ENCODE measurements at regions not wholly inside any gene's neighbourhood (a gene's known extent, or its start where the extent isn't known, plus 50 kb on each side); places are given as distances from the start of the nearest gene placed in this dataset.

GRCh38 chr4:12459126-12459525 is 1025.0 kb downstream of the RAB28 start:
- Histone ChIP-seq H3K27me3 (no peaks in the 10 kb centered on the region), H3K4me1 (no peaks in the 10 kb centered on the region), H3K36me3 (no peaks in the 10 kb centered on the region), H3K4me3 (no peak overlapping the region), H3K27ac (no peak overlapping the region), H3K9me3 (no peaks in the 10 kb centered on the region)
- intact Hi-C loops (cut with DNase I): no loop called here
- TF ChIP-seq CTCF (IDR thresholded peaks at IDR 0.05) (no peak), POLR2A (IDR thresholded peaks at IDR 0.05) (no peak)
- ATAC-seq (no peak), DNase-seq (no peak)
- WGBS (ENCODE audit: insufficient coverage, low coverage, low lambda C conversion rate, missing lambda C conversion rate): 61% methylated on average over 3 of the region's 3 CpGs

- Histone ChIP-seq H3K4me3 (no peak overlapping the region), H3K27me3 (no peaks in the 10 kb centered on the region), H3K4me1 (no peaks in the 10 kb centered on the region), H3K27ac (no peak overlapping the region), H3K36me3 (no peaks in the 10 kb centered on the region), H3K9me3 (no peaks in the 10 kb centered on the region)
- DNase-seq: no peak
- TF ChIP-seq POLR2A (IDR thresholded peaks at IDR 0.05): no peak
- no peak for TF ChIP-seq CTCF (IDR thresholded peaks at IDR 0.05)
- ATAC-seq: no peak
- intact Hi-C loops (cut with DNase I): no loop called here
- 65% methylated on average over 2 of the region's 2 CpGs for WGBS (ENCODE audit: insufficient coverage, low coverage, low lambda C conversion rate, missing lambda C conversion rate)
Observed at GRCh38 chr4:12458621-12459020, 1025.5 kb downstream of the RAB28 start.

GRCh38 chr4:12452291-12452690 is 1023.6 kb upstream of the HS3ST1 start:
- no peaks in the 10 kb centered on the region for H3K4me1 ChIP-seq
- intact Hi-C loops (cut with DNase I): no loop called here
- H3K27me3 ChIP-seq: no peaks in the 10 kb centered on the region
- H3K27ac ChIP-seq: no peak overlapping the region
- H3K9me3 ChIP-seq: no peaks in the 10 kb centered on the region
- DNase-seq (no peak), ATAC-seq (no peak)
- WGBS (ENCODE audit: insufficient coverage, low coverage, low lambda C conversion rate, missing lambda C conversion rate): 70% methylated on average over 3 of the region's 3 CpGs
- no peak overlapping the region for H3K4me3 ChIP-seq
- no peaks in the 10 kb centered on the region for H3K36me3 ChIP-seq
- TF ChIP-seq POLR2A (IDR thresholded peaks at IDR 0.05) (no peak), CTCF (IDR thresholded peaks at IDR 0.05) (no peak)

GRCh38 chr4:12447451-12447850 is 1018.8 kb upstream of the HS3ST1 start:
- no peak overlapping the region for H3K4me3 ChIP-seq
- no peaks in the 10 kb centered on the region for H3K9me3 ChIP-seq
- no peak overlapping the region for H3K27ac ChIP-seq
- intact Hi-C loops (cut with DNase I): no loop called here
- ATAC-seq: no peak
- TF ChIP-seq CTCF (IDR thresholded peaks at IDR 0.05) (no peak), POLR2A (IDR thresholded peaks at IDR 0.05) (no peak)
- DNase-seq: no peak
- 76% methylated on average over 3 of the region's 3 CpGs for WGBS (ENCODE audit: insufficient coverage, low coverage, low lambda C conversion rate, missing lambda C conversion rate)
- no peaks in the 10 kb centered on the region for H3K4me1 ChIP-seq
- H3K36me3 ChIP-seq: no peaks in the 10 kb centered on the region
- H3K27me3 ChIP-seq: no peaks in the 10 kb centered on the region

- Histone ChIP-seq H3K27me3 (no peaks in the 10 kb centered on the region), H3K36me3 (no peaks in the 10 kb centered on the region), H3K27ac (no peak overlapping the region), H3K9me3 (no peaks in the 10 kb centered on the region), H3K4me3 (no peak overlapping the region), H3K4me1 (no peaks in the 10 kb centered on the region)
- 66% methylated on average over 2 of the region's 2 CpGs for WGBS (ENCODE audit: insufficient coverage, low coverage, low lambda C conversion rate, missing lambda C conversion rate)
- DNase-seq: no peak
- intact Hi-C loops (cut with DNase I): no loop called here
- TF ChIP-seq CTCF (IDR thresholded peaks at IDR 0.05) (no peak), POLR2A (IDR thresholded peaks at IDR 0.05) (no peak)
- ATAC-seq: no peak
Observed at GRCh38 chr4:12446657-12447185, 1018.0 kb upstream of the HS3ST1 start.

All from right lobe of liver (tissue), 6 donors.